Smooth muscle cell (in vitro differentiated cells): ENCODE measurements at regions not wholly inside any gene's neighbourhood (a gene's known extent, or its start where the extent isn't known, plus 50 kb on each side); places are given as distances from the start of the nearest gene placed in this dataset.

Source experiments
- DNase-seq: peaks from one replicate; lab custom pipeline; 2025; ENCODE audit not compliant: unreplicated experiment; lab: John Stamatoyannopoulos, UW
- H2AFZ ChIP-seq: fragments of 200-600 bp; sonication (generic); 2 replicates; pipeline ENCODE4 v1.6.0; 2016; ENCODE audit warnings: antibody characterized with exemption, low read depth, mild to moderate bottlenecking
- H3F3A ChIP-seq: fragments of 200-600 bp; sonication (generic); 2 replicates; pipeline ENCODE4 v1.6.0; 2017; ENCODE audit warnings: antibody characterized with exemption, low read depth
- H3K27ac ChIP-seq: fragments of 200-600 bp; sonication (generic); 2 replicates; pipeline ENCODE4 v1.5.1; 2016; ENCODE audit warnings: low read depth, mild to moderate bottlenecking
- H3K27me3 ChIP-seq: fragments of 200-600 bp; sonication (generic); 2 replicates; pipeline ENCODE4 v1.6.1; 2016; ENCODE audit warnings: low read depth, mild to moderate bottlenecking
- H3K36me3 ChIP-seq: fragments of 200-600 bp; sonication (generic); 2 replicates; pipeline ENCODE4 v1.5.1; 2016; ENCODE audit warnings: low read depth
- H3K4me1 ChIP-seq: fragments of 200-600 bp; sonication (generic); 2 replicates; pipeline ENCODE4 v1.5.1; 2016; ENCODE audit warnings: low read depth
- H3K4me2 ChIP-seq: fragments of 200-600 bp; sonication (generic); 2 replicates; pipeline ENCODE4 v1.6.0; 2016; ENCODE audit warnings: mild to moderate bottlenecking
- H3K4me3 ChIP-seq: fragments of 200-600 bp; sonication (generic); 2 replicates; pipeline ENCODE4 v1.5.1; 2016; ENCODE audit warnings: mild to moderate bottlenecking
- H3K79me2 ChIP-seq: fragments of 200-600 bp; sonication (generic); 2 replicates; pipeline ENCODE4 v1.6.0; 2016; ENCODE audit warnings: low read depth, mild to moderate bottlenecking
- H3K9ac ChIP-seq: fragments of 200-600 bp; sonication (generic); 2 replicates; pipeline ENCODE4 v1.6.0; 2016; ENCODE audit warnings: low read depth
- H3K9me3 ChIP-seq: fragments of 200-600 bp; sonication (generic); replicated peaks from 2 replicates; pipeline ENCODE4 v1.5.1; 2016; ENCODE audit warnings: low read depth
- H4K20me1 ChIP-seq: fragments of 200-600 bp; sonication (generic); 2 replicates; pipeline ENCODE4 v1.6.0; 2016; ENCODE audit warnings: low read depth
- WGBS: methylation state at CpG from one replicate; pipeline ENCODE4 v1.1.7; 2016; ENCODE audit warnings: low lambda C conversion rate; 5-methylcytosine and 5-hydroxymethylcytosine counted together
- TF ChIP-seq, protein P1 (sequence below): fragments of 200-600 bp; sonication (generic); IDR thresholded peaks from 2 replicates; pipeline ENCODE4 v1.5.1; 2017; ENCODE audit warnings: borderline replicate concordance, mild to moderate bottlenecking, antibody characterized with exemption; ENCODE audit not compliant: insufficient read depth, poor library complexity, severe bottlenecking

DNA sequence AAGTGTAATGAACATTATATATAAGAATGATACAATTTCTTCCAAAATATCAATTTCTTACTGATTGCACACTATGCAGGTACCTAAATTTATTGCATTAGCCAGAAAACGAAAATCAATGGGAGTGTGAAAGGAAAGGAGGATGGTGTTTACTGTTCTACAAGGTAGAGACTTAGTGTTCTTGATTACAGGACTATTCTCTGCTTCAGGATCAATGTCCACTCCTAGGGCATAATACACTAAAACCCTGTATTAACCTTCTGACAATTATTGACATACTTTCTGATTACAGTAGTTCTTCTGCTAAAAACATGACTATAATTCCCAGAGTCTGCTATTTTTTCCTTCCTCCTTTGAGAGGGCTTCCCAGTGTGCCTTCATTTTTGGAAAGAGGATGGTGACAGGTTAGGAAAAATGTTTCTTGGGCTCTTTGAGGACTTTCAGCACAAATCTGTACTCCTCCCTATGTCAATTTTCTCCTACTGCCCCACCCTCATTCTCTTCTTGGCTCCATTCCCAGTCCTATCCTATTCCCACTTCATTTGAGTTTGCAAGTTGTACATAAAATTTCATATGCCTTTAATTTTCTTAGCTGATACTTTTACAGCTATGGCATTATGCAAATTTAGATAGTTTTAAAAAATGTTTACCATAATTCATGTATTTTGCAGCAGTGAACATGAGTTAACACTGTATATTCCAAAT is 278.9 kb downstream of the CENPW start:
- no peaks in the 10 kb centered on the region for H3K79me2 ChIP-seq
- no peaks in the 10 kb centered on the region for H3K9me3 ChIP-seq
- no peaks in the 10 kb centered on the region for H3F3A ChIP-seq
- no peak overlapping the region for H2AFZ ChIP-seq
- no peak for DNase-seq
- H3K27ac ChIP-seq: no peak overlapping the region
- H3K9ac ChIP-seq: no peak overlapping the region
- H3K4me3 ChIP-seq: no peak overlapping the region
- no peaks in the 10 kb centered on the region for H3K36me3 ChIP-seq
- TF ChIP-seq, protein P1, sequence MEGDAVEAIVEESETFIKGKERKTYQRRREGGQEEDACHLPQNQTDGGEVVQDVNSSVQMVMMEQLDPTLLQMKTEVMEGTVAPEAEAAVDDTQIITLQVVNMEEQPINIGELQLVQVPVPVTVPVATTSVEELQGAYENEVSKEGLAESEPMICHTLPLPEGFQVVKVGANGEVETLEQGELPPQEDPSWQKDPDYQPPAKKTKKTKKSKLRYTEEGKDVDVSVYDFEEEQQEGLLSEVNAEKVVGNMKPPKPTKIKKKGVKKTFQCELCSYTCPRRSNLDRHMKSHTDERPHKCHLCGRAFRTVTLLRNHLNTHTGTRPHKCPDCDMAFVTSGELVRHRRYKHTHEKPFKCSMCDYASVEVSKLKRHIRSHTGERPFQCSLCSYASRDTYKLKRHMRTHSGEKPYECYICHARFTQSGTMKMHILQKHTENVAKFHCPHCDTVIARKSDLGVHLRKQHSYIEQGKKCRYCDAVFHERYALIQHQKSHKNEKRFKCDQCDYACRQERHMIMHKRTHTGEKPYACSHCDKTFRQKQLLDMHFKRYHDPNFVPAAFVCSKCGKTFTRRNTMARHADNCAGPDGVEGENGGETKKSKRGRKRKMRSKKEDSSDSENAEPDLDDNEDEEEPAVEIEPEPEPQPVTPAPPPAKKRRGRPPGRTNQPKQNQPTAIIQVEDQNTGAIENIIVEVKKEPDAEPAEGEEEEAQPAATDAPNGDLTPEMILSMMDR: no peak
- no peak overlapping the region for H3K4me2 ChIP-seq
- H4K20me1 ChIP-seq: no peaks in the 10 kb centered on the region
- H3K4me1 ChIP-seq: no peaks in the 10 kb centered on the region
- H3K27me3 ChIP-seq: peaks cover 10% of the 10 kb centered on the region
- 50% methylated on average over 1 of the region's 1 CpG for WGBS

DNA sequence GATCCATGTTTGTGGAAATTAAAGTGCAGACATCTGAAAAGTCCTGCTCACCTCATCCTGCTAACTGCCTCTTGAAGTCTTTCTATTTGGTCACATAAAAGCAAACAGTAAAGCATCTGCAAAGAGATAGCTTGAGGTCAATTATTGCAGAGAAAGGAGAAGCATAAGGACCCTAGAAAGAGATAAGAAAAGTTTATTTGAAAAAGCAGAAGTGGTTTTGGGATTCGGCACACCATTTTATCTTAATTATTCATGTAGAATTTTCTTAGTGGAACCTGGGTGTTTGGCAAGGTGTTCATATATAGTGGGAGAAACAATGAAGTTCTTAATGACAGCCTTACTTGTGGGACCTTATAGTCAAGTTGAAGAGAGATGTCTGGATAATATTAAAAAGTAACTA is 280.8 kb downstream of the CENPW start:
- Histone ChIP-seq H2AFZ (no peak overlapping the region), H3K4me1 (no peaks in the 10 kb centered on the region), H3K9me3 (no peaks in the 10 kb centered on the region), H3K27ac (no peak overlapping the region), H3K9ac (no peak overlapping the region), H3K27me3 (peaks cover 10% of the 10 kb centered on the region), H3K4me2 (no peak overlapping the region), H3F3A (no peaks in the 10 kb centered on the region), H3K4me3 (no peak overlapping the region), H3K79me2 (no peaks in the 10 kb centered on the region), H3K36me3 (no peaks in the 10 kb centered on the region), H4K20me1 (no peaks in the 10 kb centered on the region)
- TF ChIP-seq, protein P1: no peak
- DNase-seq: no peak
- WGBS: 86% methylated on average over 1 of the region's 1 CpG

DNA sequence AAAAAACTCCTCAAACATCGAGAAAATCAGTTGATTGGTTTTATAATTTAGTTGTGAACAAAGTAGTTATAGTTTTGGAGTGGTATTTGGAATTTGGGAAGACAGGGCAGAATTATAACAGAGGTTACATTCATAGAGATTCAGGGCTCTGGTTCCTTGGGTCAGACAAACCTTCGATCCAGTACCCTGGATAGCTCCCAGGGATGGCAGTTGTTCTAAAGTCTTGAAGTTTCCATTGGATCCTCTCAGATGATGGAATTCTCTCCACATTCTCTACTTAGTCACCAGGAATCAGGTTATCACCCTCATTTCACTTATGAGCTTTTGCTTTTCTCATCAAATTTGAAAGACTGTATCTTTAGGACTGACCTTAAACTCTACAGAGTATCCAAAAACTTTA is 285.1 kb downstream of the CENPW start:
- no peak for DNase-seq
- WGBS: 69% methylated on average over 2 of the region's 2 CpGs
- no peaks in the 10 kb centered on the region for H3K4me1 ChIP-seq
- no peak overlapping the region for H3K27ac ChIP-seq
- H2AFZ ChIP-seq: no peak overlapping the region
- no peak overlapping the region for H3K4me3 ChIP-seq
- no peak overlapping the region for H3K4me2 ChIP-seq
- H3K27me3 ChIP-seq: no peaks in the 10 kb centered on the region
- H3K79me2 ChIP-seq: no peaks in the 10 kb centered on the region
- no peaks in the 10 kb centered on the region for H3F3A ChIP-seq
- H3K9ac ChIP-seq: no peak overlapping the region
- TF ChIP-seq, protein P1: no peak
- H4K20me1 ChIP-seq: no peaks in the 10 kb centered on the region
- no peaks in the 10 kb centered on the region for H3K36me3 ChIP-seq
- no peaks in the 10 kb centered on the region for H3K9me3 ChIP-seq

DNA sequence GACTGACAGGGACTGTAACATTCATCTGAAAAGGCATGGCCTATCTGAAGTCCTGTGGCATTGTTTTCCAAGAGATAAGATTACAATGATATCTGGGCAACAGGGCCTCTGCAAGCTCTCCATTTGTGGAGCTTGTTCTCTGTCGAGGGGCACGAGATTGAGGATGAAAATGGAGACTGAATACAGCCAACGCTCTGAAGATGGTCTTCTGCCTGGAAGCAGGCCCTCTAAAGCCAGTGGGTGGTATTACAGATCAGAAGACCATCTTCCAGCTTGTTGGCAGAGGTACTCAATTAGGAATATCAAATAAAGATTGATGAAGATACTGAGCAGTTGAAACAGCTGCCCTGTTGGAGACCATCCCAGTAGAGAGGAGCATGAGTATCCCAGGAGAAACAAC is 288.2 kb downstream of the CENPW start:
- 82% methylated on average over 3 of the region's 3 CpGs for WGBS
- no peak overlapping the region for H3K4me2 ChIP-seq
- H4K20me1 ChIP-seq: no peaks in the 10 kb centered on the region

More for the DNA sequence above, 288.2 kb downstream of the CENPW start:
- Histone ChIP-seq H3F3A (peaks cover 2% of the 10 kb centered on the region), H2AFZ (no peak overlapping the region), H3K27ac (no peak overlapping the region), H3K9me3 (no peaks in the 10 kb centered on the region), H3K79me2 (no peaks in the 10 kb centered on the region), H3K27me3 (no peaks in the 10 kb centered on the region), H3K4me1 (peaks cover 11% of the 10 kb centered on the region), H3K9ac (no peak overlapping the region), H3K4me3 (no peak overlapping the region), H3K36me3 (no peaks in the 10 kb centered on the region)
- DNase-seq: no peak
- TF ChIP-seq, protein P1: no peak
